Neutrophil (primary cell): ENCODE measurements at regions not wholly inside any gene's neighbourhood (a gene's known extent, or its start where the extent isn't known, plus 50 kb on each side); places are given as distances from the start of the nearest gene placed in this dataset.

Experiments used
- H3K27ac ChIP-seq: fragments of 200-600 bp; sonication (generic); 2 replicates; pipeline ENCODE4 v1.5.1; 2016; ENCODE audit warnings: mild to moderate bottlenecking, moderate library complexity
- H3K27me3 ChIP-seq: fragments of 200-600 bp; sonication (generic); 2 replicates; pipeline ENCODE4 v1.6.0; 2016; ENCODE audit warnings: mild to moderate bottlenecking
- H3K36me3 ChIP-seq: fragments of 200-600 bp; sonication (generic); 2 replicates; pipeline ENCODE4 v1.5.1; 2017
- H3K4me1 ChIP-seq, 2 experiments: fragments of 200-600 bp in 1 of 2; sonication (generic) in 1 of 2; 1 replicate in 1 of 2; 2 replicates in 1 of 2; pipeline versions ENCODE4 v1.5.1 to v1.6.1; 2013 to 2016; ENCODE audit warnings: low read depth in 1 of 2, low read length in 1 of 2, mild to moderate bottlenecking in 1 of 2, moderate library complexity in 1 of 2; ENCODE audit not compliant: control insufficient read depth in 1 of 2, insufficient read depth in 1 of 2
- H3K4me3 ChIP-seq, 2 experiments: fragments of 200-600 bp in 1 of 2; sonication (generic) in 1 of 2; 1 replicate in 1 of 2; 2 replicates in 1 of 2; pipeline ENCODE4 v1.5.1; 2013 to 2016; ENCODE audit warnings: low read depth in 1 of 2, low read length in 1 of 2, mild to moderate bottlenecking in 1 of 2, moderate library complexity in 1 of 2
- H3K9me3 ChIP-seq: fragments of 200-600 bp; sonication (generic); 2 replicates; pipeline ENCODE4 v1.5.1; 2016
- TF ChIP-seq, protein P1 (sequence below): fragments of 200-600 bp; sonication (generic); IDR thresholded peaks from 2 replicates; pipeline ENCODE4 v1.5.1; 2016; ENCODE audit warnings: antibody characterized with exemption

GRCh38 chr3:83048556-83048955, 1287.1 kb upstream of the GBE1 start:
- Histone ChIP-seq H3K4me3 (no peak overlapping the region), H3K9me3 (no peaks in the 10 kb centered on the region), H3K27ac (no peak overlapping the region), H3K4me1 (no peaks in the 10 kb centered on the region), H3K27me3 (no peaks in the 10 kb centered on the region), H3K36me3 (no peaks in the 10 kb centered on the region)
- TF ChIP-seq, protein P1, sequence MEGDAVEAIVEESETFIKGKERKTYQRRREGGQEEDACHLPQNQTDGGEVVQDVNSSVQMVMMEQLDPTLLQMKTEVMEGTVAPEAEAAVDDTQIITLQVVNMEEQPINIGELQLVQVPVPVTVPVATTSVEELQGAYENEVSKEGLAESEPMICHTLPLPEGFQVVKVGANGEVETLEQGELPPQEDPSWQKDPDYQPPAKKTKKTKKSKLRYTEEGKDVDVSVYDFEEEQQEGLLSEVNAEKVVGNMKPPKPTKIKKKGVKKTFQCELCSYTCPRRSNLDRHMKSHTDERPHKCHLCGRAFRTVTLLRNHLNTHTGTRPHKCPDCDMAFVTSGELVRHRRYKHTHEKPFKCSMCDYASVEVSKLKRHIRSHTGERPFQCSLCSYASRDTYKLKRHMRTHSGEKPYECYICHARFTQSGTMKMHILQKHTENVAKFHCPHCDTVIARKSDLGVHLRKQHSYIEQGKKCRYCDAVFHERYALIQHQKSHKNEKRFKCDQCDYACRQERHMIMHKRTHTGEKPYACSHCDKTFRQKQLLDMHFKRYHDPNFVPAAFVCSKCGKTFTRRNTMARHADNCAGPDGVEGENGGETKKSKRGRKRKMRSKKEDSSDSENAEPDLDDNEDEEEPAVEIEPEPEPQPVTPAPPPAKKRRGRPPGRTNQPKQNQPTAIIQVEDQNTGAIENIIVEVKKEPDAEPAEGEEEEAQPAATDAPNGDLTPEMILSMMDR: no peak

DNA sequence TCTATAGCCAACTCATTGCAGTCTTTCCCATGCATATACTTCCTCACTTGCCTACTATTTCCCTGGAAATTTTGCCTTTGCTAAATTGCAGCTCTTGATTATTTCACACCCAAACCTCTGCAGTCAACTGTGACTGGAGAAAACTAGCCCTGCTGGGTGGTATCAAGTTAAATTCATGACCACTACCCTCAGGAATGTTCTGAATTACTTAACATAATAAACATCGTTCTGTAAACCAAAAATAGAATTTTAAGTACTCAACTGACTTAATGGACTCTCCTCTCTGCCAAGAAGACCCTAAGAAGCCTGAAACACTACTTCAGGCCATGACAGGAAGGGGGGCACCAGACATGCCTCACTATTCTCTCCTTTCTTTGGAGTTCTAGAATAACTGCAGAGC, 1278.0 kb upstream of the GBE1 start:
- no peak overlapping the region for H3K4me3 ChIP-seq
- H3K36me3 ChIP-seq: no peaks in the 10 kb centered on the region
- no peak overlapping the region for H3K27ac ChIP-seq
- TF ChIP-seq, protein P1: no peak
- no peaks in the 10 kb centered on the region for H3K9me3 ChIP-seq
- H3K4me1 ChIP-seq: no peaks in the 10 kb centered on the region
- no peaks in the 10 kb centered on the region for H3K27me3 ChIP-seq

DNA sequence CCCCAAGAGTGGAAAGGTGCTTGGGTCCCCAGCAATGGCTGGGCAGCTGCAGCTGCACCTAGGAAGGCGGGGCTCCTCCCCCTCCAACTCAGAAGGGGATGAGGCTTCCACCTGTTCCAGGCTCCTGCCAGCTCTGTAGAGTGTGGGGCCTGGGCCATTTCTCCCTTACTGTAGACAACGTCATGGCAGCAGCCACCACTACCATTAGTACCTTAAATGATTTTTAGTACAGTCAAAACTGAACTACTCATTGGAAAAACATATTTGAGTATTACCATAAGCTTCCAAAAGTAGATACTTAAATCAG, 1274.2 kb upstream of the GBE1 start:
- Histone ChIP-seq H3K4me1 (no peaks in the 10 kb centered on the region), H3K4me3 (no peak overlapping the region), H3K27me3 (no peaks in the 10 kb centered on the region), H3K9me3 (no peaks in the 10 kb centered on the region), H3K36me3 (no peaks in the 10 kb centered on the region), H3K27ac (no peak overlapping the region)
- TF ChIP-seq, protein P1: no peak

DNA sequence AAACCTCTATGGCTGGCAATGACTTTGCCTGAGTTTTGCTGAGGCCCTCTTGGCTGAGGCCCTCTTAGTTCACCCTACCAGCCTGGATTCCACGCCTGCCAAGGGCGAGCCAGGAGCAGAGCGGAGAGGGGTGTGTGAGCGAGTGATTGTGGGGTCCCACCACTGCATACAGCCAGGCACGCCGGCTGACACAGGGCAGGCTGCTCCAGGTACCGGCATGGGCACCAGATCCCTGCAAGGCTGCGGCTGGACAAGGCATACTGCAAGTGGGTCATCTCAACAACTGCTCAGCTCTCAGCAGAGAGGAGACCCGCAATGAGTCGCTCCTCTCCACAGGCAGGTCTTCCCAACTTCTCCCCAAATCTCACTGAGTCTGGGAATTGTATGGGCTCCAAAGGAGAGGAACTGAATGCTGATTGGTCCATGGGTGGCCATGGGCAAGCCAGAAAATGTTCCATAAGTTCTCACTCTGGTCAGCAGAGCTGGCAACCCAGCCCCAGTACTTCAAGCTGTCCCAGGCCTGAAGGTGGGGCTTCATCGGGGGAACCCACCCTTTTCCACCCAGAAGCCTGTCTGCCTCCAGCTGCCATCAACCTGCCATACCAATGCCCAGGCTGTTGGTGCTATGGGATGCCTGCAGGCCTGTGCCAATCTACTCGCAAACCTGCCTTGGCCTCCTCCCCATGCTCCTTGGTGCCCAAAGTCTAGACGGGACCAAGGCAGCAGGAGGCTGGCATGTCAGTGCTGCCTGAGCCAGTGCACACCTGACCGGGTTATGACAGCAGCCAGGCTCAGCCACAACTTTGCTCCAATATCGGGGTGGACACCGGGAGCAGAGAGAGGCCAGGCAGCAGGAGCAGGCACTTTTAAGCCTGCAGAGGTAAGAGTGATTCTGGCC, 1273.6 kb upstream of the GBE1 start:
- Histone ChIP-seq H3K27ac (no peak overlapping the region), H3K4me3 (no peak overlapping the region), H3K4me1 (no peaks in the 10 kb centered on the region), H3K27me3 (no peaks in the 10 kb centered on the region), H3K9me3 (no peaks in the 10 kb centered on the region), H3K36me3 (no peaks in the 10 kb centered on the region)
- TF ChIP-seq, protein P1: no peak

GRCh38 chr3:83033133-83033532, 1271.7 kb upstream of the GBE1 start:
- no peak overlapping the region for H3K4me3 ChIP-seq
- H3K27me3 ChIP-seq: no peaks in the 10 kb centered on the region
- no peaks in the 10 kb centered on the region for H3K36me3 ChIP-seq
- TF ChIP-seq, protein P1: no peak
- H3K4me1 ChIP-seq: no peaks in the 10 kb centered on the region
- H3K9me3 ChIP-seq: no peaks in the 10 kb centered on the region
- H3K27ac ChIP-seq: no peak overlapping the region
